OCI-LY7 (cell line): ENCODE measurements at regions not wholly inside any gene's neighbourhood (a gene's known extent, or its start where the extent isn't known, plus 50 kb on each side); places are given as distances from the start of the nearest gene placed in this dataset.
"Not testable (repeated sequence)": the region's sequence is repeated elsewhere in the genome, so short reads cannot be mapped to it uniquely, and the experiment has no call there.

ENCODE experiments used
- BruUV-seq: library from RNA; stranded (reverse); fragments of 400-500 nt; replicated peaks from 2 replicates; lab custom pipeline; 2021; lab: Mats Ljungman, UMichigan
- CTCF ChIA-PET: fragments of 300-600 bp; sonication (Branson Sonifier 250); formaldehyde crosslinking; loops from one replicate; lab custom pipeline; 2022; ENCODE audit warnings: antibody characterized with exemption; ENCODE audit not compliant: unreplicated experiment; lab: Charles Lee
- POLR2A ChIA-PET: fragments of 300-600 bp; sonication (Branson Sonifier 250); formaldehyde crosslinking; loops from one replicate; lab custom pipeline; 2022; ENCODE audit warnings: antibody characterized with exemption; lab: Charles Lee
- DNase-seq: peaks from one replicate; pipeline ENCODE4 v3.0.0-alpha.2; 2015; ENCODE audit warnings: low spot score
- H2AFZ ChIP-seq: fragments of 200-600 bp; sonication (generic), shearing (Covaris generic); 2 replicates; pipeline ENCODE4 v1.6.1; 2014; ENCODE audit warnings: mild to moderate bottlenecking, antibody characterized with exemption, low read length, moderate library complexity
- H3K27ac ChIP-seq: fragments of 200-600 bp; sonication (generic); 2 replicates; pipeline ENCODE4 v1.5.1; 2014; ENCODE audit warnings: mixed run types, low read depth, mild to moderate bottlenecking, moderate library complexity, low read length, inconsistent platforms; ENCODE audit not compliant: poor library complexity, severe bottlenecking
- H3K36me3 ChIP-seq: fragments of 200-600 bp; sonication (generic); 2 replicates; pipeline ENCODE4 v1.6.1; 2014; ENCODE audit warnings: mild to moderate bottlenecking, antibody characterized with exemption, low read length, moderate library complexity, mixed read lengths; ENCODE audit not compliant: insufficient read depth
- H3K4me1 ChIP-seq: fragments of 200-600 bp; sonication (generic); 2 replicates; pipeline ENCODE4 v1.5.1; 2014; ENCODE audit warnings: mild to moderate bottlenecking, low read length; ENCODE audit not compliant: insufficient read depth, poor library complexity, severe bottlenecking
- H3K4me2 ChIP-seq: fragments of 200-600 bp; sonication (generic); 2 replicates; pipeline ENCODE4 v1.6.1; 2014; ENCODE audit warnings: mild to moderate bottlenecking, low read length
- H3K4me3 ChIP-seq: fragments of 200-600 bp; sonication (generic); 2 replicates; pipeline ENCODE4 v1.5.1; 2014; ENCODE audit warnings: mild to moderate bottlenecking, low read depth, low read length; ENCODE audit not compliant: poor library complexity, severe bottlenecking
- H3K79me2 ChIP-seq: fragments of 200-600 bp; sonication (generic); 2 replicates; pipeline ENCODE4 v1.6.1; 2016; ENCODE audit warnings: low read depth, mild to moderate bottlenecking, low read length, moderate library complexity, mixed read lengths; ENCODE audit not compliant: insufficient read depth
- H3K9me2 ChIP-seq: fragments of 200-600 bp; sonication (generic); 2 replicates; pipeline ENCODE4 v1.6.1; 2016; ENCODE audit warnings: mild to moderate bottlenecking, low read length, mixed read lengths; ENCODE audit not compliant: insufficient read depth
- H3K9me3 ChIP-seq: fragments of 200-600 bp; sonication (generic); 2 replicates; pipeline ENCODE4 v1.6.1; 2014; ENCODE audit warnings: mild to moderate bottlenecking, mixed run types, low read length, mixed read lengths
- H4K20me1 ChIP-seq: fragments of 200-600 bp; sonication (generic); 2 replicates; pipeline ENCODE4 v1.6.1; 2014; ENCODE audit warnings: mild to moderate bottlenecking, antibody characterized with exemption, low read length, moderate library complexity, mixed read lengths; ENCODE audit not compliant: insufficient read depth
- EZH2phosphoT487 ChIP-seq: fragments of 200-600 bp; sonication (generic); IDR thresholded peaks from 2 replicates; pipeline ENCODE4 v1.6.1; 2018; ENCODE audit warnings: low read depth, borderline replicate concordance, mild to moderate bottlenecking, mixed run types, antibody characterized with exemption, low read length, moderate library complexity, mixed read lengths
- intact Hi-C: fragments of 100-400 bp; cut with micrococcal nuclease; formaldehyde crosslinking; loops from one replicate; pipeline ENCODE4 v1.10.0; 2022; ENCODE audit not compliant: unreplicated experiment
- TF ChIP-seq, protein P1 (sequence below): fragments of 200-600 bp; sonication (generic); conservative IDR thresholded peaks from 2 replicates; pipeline ENCODE4 v1.5.1; 2014; ENCODE audit warnings: mild to moderate bottlenecking, antibody characterized with exemption, low read length, moderate library complexity, mixed read lengths

GRCh38 chr14:105694961-105695360 lies 168.6 kb downstream of the TMEM121 start:
- TF ChIP-seq, protein P1, sequence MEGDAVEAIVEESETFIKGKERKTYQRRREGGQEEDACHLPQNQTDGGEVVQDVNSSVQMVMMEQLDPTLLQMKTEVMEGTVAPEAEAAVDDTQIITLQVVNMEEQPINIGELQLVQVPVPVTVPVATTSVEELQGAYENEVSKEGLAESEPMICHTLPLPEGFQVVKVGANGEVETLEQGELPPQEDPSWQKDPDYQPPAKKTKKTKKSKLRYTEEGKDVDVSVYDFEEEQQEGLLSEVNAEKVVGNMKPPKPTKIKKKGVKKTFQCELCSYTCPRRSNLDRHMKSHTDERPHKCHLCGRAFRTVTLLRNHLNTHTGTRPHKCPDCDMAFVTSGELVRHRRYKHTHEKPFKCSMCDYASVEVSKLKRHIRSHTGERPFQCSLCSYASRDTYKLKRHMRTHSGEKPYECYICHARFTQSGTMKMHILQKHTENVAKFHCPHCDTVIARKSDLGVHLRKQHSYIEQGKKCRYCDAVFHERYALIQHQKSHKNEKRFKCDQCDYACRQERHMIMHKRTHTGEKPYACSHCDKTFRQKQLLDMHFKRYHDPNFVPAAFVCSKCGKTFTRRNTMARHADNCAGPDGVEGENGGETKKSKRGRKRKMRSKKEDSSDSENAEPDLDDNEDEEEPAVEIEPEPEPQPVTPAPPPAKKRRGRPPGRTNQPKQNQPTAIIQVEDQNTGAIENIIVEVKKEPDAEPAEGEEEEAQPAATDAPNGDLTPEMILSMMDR: no peak
- no peak for TF ChIP-seq EZH2phosphoT487
- ChIA-PET POLR2A (no interaction called here), CTCF (no interaction called here)
- Histone ChIP-seq H4K20me1 (no peaks in the 10 kb centered on the region), H3K4me2 (peak overlapping the region; percentile 44), H3K4me1 (peaks cover 72% of the 10 kb centered on the region), H3K4me3 (no peak overlapping the region), H3K79me2 (peaks cover 35% of the 10 kb centered on the region; the same call in 1 of the 2 replicates), H3K36me3 (no peaks in the 10 kb centered on the region), H2AFZ (no peak overlapping the region), H3K9me2 (no peaks in the 10 kb centered on the region), H3K9me3 (no peaks in the 10 kb centered on the region; the same call in 1 of the 2 replicates), H3K27ac (peak overlapping the region; percentile 95)
- DNase-seq: peak; percentile 24
- intact Hi-C loops: no loop called here
- no TSS peak for BruUV-seq

- H3K27ac ChIP-seq, H3K9me3 ChIP-seq, H3K4me2 ChIP-seq, POLR2A ChIA-PET, H3K36me3 ChIP-seq, H3K4me3 ChIP-seq, H4K20me1 ChIP-seq, H3K9me2 ChIP-seq, DNase-seq, H2AFZ ChIP-seq, intact Hi-C loops, BruUV-seq, CTCF ChIA-PET: not testable (repeated sequence)
- peaks cover 72% of the 10 kb centered on the region for H3K4me1 ChIP-seq
- peaks cover 21% of the 10 kb centered on the region; the same call in 1 of the 2 replicates for H3K79me2 ChIP-seq
Observed at GRCh38 chr14:105696388-105696787, 170.0 kb downstream of the TMEM121 start.

DNA sequence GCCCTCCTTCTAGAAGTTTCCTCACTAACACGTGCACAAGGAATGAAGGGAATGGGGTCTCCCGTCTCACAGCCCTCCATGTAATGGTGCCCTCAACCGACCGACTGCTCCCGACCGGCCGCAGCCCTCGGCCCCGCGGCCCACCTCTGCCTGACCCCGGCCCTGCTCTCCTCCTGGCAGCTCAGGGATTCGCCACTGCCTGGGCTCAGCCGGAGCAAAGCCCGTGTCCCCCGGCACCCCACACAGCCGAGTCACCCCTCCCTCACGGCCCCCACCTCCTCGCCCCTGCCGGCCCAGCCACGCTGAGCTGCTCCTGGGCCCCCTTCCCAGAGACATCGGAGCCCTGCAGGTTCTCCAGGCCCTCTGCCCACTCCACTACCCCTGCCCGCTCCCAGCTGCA lies 171.0 kb downstream of the TMEM121 start:
- H3K9me2 ChIP-seq, intact Hi-C loops, BruUV-seq, POLR2A ChIA-PET, DNase-seq, H3K36me3 ChIP-seq, H2AFZ ChIP-seq, H4K20me1 ChIP-seq, H3K9me3 ChIP-seq, H3K4me3 ChIP-seq, H3K4me2 ChIP-seq, CTCF ChIA-PET: not testable (repeated sequence)
- peak overlapping the region; percentile 98 for H3K27ac ChIP-seq
- H3K79me2 ChIP-seq: peaks cover 28% of the 10 kb centered on the region; the same call in 1 of the 2 replicates
- H3K4me1 ChIP-seq: peaks cover 75% of the 10 kb centered on the region

DNA sequence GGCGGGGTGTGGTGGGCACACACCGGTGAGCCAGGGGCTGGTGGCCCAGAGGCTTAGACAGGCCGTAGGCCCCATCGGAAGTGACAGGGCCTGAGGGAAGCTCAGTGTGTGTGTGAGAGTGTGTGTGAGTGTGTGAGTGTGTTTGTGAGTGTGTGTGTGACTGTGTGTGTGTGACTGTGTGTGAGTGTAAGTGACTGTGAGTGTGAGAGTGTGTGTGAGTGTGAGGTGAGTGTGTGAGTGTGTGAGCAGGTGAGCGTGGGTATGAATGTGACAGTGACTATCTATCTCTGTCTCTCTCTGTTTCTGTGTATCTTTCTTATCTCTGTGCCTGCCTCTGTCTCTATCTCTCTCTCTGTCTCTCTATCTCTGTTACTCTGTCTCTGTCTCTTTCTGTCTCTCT lies 171.6 kb downstream of the TMEM121 start:
- H4K20me1 ChIP-seq, CTCF ChIA-PET, BruUV-seq, POLR2A ChIA-PET, H3K9me3 ChIP-seq, H3K4me3 ChIP-seq, H3K9me2 ChIP-seq, intact Hi-C loops, H3K36me3 ChIP-seq, H2AFZ ChIP-seq: not testable (repeated sequence)
- Histone ChIP-seq H3K4me1 (peaks cover 81% of the 10 kb centered on the region), H3K4me2 (peak overlapping the region; percentile 41), H3K27ac (peak overlapping the region; percentile 98), H3K79me2 (peaks cover 29% of the 10 kb centered on the region; the same call in 1 of the 2 replicates)
- peak; percentile 22 for DNase-seq

GRCh38 chr14:105698940-105699556 lies 172.7 kb downstream of the TMEM121 start:
- H3K4me1 ChIP-seq: peaks cover 77% of the 10 kb centered on the region
- CTCF ChIA-PET, H3K9me2 ChIP-seq, H3K9me3 ChIP-seq, H4K20me1 ChIP-seq, intact Hi-C loops, POLR2A ChIA-PET, DNase-seq, H3K36me3 ChIP-seq, BruUV-seq, H3K4me3 ChIP-seq, H2AFZ ChIP-seq: not testable (repeated sequence)
- H3K79me2 ChIP-seq: peaks cover 24% of the 10 kb centered on the region; the same call in 1 of the 2 replicates
- H3K27ac ChIP-seq: peak overlapping the region; percentile 76
- peak overlapping the region; percentile 37 for H3K4me2 ChIP-seq
